Activated naive CD4-positive, alpha-beta T cell treated with anti-CD3 and anti-CD28 coated beads, Interleukin-2, amount 50 U/mL, for 16 hours (primary cell): ENCODE measurements at regions not wholly inside any gene's neighbourhood (a gene's known extent, or its start where the extent isn't known, plus 50 kb on each side); places are given as distances from the start of the nearest gene placed in this dataset.
"Not testable (repeated sequence)": the region's sequence is repeated elsewhere in the genome, so short reads cannot be mapped to it uniquely, and the experiment has no call there.

Experiments used
- DNase-seq: peaks from one replicate; pipeline ENCODE4 v3.0.0-alpha.2; 2020

DNA sequence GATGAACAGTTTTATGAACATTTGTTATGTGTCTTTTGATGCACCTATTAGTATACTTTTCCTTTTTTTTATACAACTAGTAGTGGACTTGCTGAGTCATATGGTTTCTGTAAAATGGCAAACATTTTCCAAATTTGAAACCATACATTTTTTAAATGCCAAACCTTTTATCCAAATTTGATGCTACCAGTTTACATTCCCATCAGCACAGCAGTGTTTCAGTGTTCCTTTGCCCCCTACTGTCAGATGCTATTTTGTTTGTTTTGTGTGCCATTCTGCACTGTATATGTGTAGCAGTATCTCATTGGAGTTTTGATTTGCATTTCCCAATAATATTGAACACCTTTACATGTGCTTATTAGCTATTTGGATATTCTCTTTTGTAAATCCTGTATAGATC is 219.4 kb downstream of the TANC2 start:
- no peak for DNase-seq

- no peak for DNase-seq
These were observed 223.0 kb downstream of the TANC2 start for GRCh38 chr17:63189082-63189481.

DNA sequence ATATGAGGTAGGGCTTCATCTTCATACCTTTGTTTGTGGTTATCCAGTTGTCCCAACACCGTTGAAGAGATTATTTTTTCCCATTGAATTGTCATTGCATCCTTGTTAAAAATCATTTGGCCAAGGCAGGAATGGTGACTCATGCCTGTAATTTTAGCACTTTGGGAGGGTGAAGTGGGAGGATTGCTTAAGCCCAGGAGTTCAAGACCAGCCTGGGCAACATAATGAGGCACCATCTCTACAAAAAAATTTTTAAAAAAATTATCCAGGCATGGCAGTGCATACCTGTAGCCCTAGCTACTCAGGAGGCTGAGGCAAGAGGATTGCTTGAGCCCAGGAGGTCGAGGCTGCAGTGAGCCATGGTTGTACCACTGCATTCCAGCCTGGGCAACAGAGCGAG is 223.9 kb downstream of the TANC2 start:
- no peak for DNase-seq

DNA sequence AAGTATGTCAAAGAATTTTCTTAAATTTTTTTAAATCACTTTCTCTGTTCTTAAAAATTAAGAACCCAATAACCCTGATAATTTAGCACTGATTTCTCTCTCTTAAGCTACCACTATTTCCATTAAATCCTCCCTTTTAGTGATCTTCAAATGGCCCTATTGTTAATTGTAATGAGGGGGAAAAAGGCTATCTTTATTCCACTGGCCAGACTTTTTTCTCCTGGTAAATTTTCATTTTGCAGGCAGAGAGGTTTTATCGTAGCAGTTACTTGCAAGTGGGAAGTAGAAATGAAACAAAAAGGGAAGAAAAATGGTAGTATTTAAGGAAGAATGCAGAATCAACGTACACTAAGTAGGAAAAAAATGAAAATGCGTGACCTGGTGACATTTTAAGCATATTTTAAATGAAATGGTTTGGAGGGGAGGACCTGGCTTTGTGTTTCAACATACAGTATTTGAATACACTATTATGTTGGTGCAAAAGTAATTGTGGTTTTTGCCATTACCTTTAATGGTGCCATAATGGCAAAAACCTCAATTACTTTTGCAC is 224.9 kb downstream of the TANC2 start:
- DNase-seq: no peak

DNA sequence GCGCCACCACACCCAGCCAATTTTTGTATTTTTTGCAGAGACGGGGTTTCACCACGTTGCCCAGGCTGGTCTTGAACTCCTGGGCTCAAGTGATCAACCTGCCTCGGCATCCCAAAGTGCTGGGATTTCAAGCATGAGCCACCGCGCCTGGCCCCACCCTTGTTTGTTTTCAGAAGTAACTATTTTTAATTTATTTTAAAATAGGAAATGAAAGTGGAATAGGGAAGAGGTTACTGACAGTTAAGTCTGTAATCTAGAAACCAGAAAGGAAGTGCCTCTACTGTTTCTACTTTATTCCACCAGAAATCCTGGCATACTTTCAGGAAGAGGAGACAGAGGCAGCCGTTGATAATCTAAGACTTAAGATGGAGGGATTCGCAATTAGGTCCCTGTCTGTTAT is 225.6 kb downstream of the TANC2 start:
- DNase-seq: no peak

- no peak for DNase-seq
These were observed 227.8 kb downstream of the TANC2 start for GRCh38 chr17:63193827-63194226.

DNA sequence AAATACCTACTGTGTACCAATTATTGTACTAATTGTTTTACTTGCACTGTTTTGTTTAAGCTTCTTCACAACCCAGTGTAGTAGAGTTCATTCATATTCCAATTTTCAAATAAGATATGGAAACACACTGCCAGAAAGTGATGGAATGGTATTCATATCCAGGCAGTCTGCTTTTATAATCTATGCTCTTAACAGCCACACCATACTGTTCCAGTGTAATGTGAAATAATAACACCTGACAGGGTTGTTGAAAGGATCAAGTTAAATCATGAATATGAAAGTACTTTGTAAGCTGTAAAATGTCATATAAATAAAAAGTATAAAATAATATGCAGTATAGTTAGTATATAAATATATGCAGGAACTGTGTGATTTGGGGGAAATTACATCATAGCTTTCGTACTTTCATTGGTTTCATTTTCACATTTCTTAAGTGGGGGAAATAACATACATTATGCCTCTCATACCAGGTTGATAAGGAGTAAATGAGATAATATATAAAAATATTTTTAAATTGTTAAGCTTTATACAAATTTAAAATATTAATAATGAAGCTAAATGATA is 230.8 kb downstream of the TANC2 start:
- DNase-seq: no peak

DNA sequence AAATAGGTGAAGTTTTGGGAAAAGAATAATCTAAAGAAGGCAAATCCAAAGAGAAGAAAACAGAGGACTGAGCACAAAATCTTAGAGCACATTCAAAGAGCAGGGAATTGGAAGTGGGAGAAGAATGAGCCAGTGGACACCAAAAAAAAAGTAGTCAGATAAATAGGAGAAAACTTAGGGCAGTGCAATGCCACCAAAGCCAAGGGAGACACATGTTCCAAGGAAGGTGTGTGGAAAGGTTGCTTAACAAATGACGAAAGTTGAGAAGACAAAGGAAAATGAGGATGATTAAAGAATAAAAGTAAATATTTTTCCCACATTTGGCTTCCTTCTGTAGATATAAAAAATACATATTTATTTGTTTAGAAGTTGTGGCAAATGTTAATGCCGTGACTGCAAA is 237.6 kb downstream of the TANC2 start:
- DNase-seq: no peak

- DNase-seq: no peak
These were observed 224.2 kb downstream of the CYB561 start for GRCh38 chr17:63221939-63222338.

DNA sequence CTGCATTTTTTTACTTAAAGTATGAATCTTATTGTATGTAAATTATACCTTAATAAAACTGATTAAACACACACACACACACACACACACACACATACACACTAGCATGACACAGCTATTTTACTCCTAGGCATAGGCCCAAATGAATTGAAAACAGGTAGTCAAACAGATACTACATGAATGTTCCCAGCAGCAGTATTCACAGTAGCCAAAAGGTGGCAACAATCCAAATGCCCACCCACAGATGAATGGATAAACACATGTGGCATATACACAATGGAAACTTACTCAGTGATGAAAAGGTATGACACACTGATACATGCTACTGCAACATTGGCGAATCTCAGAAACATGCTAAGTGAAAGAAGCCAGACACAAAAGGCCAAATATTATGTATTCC is 223.5 kb downstream of the CYB561 start:
- peak; percentile 39 for DNase-seq

- no peak for DNase-seq
These were observed 222.7 kb downstream of the CYB561 start for GRCh38 chr17:63223212-63223911.

- DNase-seq: no peak
These were observed 221.5 kb downstream of the CYB561 start for GRCh38 chr17:63224644-63225043.

DNA sequence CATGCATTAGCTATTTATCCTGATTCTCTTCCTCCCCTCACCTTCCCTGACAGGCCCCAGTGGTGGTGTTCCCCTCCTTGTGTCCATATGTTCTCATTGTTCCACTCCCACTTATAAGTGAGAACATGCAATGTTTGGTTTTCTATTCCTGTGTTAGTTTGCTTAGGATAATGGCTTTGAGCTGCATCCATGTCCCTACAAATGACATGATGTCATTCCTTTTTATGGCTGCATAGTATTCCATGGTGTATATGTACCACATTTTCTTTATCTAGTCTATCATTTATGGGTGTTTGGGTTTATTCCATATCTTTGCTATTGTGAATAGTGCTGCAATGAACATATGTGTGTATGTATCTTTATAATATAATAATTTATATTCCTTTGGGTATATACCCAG is 219.4 kb downstream of the CYB561 start:
- not testable (repeated sequence) for DNase-seq

DNA sequence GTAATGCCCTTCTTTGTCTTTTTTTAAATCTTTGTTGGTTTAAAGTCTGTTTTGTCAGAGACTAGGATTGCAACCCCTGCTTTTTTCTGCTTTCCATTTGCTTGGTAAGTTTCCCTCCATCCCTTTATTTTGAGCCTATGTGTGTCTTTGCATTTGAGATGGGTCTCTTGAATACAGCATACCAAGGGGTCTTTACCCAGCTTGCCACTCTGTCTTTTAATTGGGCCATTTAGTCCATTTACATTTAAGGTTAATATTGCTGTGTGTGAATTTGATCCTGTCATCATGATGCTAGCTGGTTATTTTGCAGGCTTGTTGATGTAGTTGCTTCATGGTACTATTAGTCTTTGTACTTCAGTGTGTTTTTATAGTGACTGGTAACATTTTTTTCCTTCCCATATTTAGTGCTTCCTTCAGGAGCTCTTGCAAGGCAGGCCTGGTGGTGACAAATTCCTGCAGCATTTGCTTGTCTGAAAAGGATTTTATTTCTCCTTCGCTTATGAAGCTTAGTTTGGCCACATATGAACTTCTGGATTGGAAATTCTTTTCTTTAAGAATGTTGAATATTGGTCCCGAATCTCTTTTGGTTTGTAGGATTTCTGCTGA is 215.0 kb downstream of the CYB561 start:
- not testable (repeated sequence) for DNase-seq

- DNase-seq: no peak
These were observed 213.4 kb downstream of the CYB561 start for GRCh38 chr17:63232565-63233310.

DNA sequence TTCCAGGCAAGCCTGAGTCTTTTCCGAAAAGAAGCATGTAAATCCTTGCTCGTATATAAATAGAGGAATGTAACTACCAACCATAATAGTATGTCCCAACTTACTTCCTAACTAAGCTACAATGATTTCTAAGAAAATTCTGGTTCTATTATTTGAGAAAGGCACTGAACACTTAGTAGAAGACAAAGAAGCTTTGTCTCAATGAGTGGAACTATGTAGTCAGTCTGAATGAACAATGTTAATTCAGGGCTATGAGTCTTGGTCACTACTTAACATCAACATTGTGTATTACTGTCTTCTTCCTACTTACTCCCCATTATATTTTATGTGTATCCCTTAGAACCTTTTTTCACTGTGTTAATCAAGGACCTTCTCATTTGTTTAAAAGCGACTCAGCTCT is 206.0 kb downstream of the CYB561 start:
- DNase-seq: no peak

DNA sequence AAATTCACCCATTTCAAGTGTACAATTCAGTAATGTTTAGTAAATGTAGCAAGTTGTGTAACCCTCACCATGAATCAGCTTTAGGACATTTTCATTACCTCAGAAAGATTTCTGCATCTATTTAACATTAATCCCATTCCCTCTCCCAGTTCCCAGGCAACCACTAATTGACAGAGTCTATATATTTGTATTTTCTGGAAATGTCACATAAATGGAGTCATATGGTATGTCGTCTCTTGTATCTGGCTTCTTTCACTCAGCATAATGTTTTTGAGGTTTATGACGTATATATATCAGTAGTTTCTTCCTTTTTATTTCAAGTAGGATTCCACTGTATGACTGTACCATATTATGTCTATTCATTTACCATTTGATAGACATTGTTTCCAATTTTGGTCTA is 199.8 kb downstream of the CYB561 start:
- DNase-seq: no peak

- no peak for DNase-seq
These were observed 198.4 kb downstream of the CYB561 start for GRCh38 chr17:63247706-63248105.

- no peak for DNase-seq
These were observed 196.7 kb downstream of the CYB561 start for GRCh38 chr17:63249256-63250004.

GRCh38 chr17:63250830-63251229 is 195.3 kb downstream of the CYB561 start:
- DNase-seq: no peak

DNA sequence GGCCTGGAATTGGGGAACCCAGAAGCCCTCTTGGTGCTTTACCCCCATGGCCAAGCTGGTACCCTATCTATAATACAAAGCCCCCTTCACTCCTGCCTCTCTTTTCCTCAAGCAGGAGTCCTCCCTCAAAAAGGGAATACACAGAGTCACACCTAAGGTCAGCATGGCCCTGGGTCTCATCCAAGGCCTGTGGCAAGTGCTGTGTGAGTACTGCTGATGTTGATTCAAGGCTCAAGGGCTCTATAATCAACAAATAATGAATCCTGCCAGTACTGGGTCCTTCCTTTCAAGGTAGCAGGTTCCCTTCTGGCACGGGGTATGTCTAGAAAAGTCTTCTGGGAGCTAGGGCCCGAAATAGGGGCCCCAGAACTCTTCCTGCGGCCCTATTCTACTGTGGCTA is 187.3 kb downstream of the CYB561 start:
- no peak for DNase-seq

DNA sequence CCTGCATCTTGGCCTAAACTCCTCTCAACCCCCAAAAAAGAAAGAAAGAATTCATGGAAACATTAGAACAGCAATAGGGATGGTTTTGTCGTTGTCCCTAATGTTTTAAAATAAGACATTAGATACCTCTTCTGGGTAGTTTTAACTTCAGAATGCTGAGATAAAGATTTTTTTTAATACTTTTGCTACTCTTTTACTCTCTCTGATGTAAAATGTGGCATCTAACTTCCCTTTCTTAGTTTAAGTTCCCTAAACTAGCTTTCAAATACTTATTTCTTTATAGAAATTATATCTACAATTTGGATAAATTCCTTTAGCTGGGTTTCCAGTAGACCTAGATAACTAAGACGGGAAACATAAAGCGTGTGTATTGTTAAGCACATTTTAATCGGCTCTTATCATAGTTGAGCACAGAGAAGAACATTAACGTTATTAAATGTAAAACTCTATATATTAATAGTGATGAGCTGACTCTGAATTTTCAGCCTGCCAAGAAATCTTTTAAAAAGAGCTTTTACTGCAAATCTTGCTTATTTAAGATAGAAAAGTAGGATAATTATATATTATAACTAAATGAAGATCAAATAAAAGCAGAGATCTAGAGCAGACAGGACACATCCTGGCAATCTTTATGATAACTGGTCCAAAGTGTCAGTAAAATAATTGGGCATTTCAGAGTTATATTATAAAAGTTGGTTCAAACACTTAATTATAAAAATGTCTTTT is 183.2 kb downstream of the CYB561 start:
- no peak for DNase-seq
